CD8-positive, alpha-beta memory T cell (primary cell): ENCODE measurements at regions not wholly inside any gene's neighbourhood (a gene's known extent, or its start where the extent isn't known, plus 50 kb on each side); places are given as distances from the start of the nearest gene placed in this dataset.

ENCODE experiments used
- CTCF ChIA-PET: fragments of 350-600 bp; sonication (Branson Sonifier 250); formaldehyde crosslinking; loops from one replicate; lab custom pipeline; 2021; ENCODE audit warnings: antibody characterized with exemption; lab: Charles Lee
- POLR2A ChIA-PET: fragments of 350-600 bp; sonication (Branson Sonifier 250); formaldehyde crosslinking; loops from one replicate; lab custom pipeline; 2021; ENCODE audit warnings: antibody characterized with exemption; lab: Charles Lee
- DNase-seq, 5 donors: peaks; one replicate each; pipeline versions ENCODE4 v3.0.0 to v3.0.0-alpha.2; 2020 to 2022; ENCODE audit warnings: mixed read lengths in 1 of 5
- H3K27ac ChIP-seq: one replicate; pipeline ENCODE4 v1.7.0; 2013; ENCODE audit warnings: low read depth, mild to moderate bottlenecking, low read length, moderate library complexity
- H3K27me3 ChIP-seq: 2 replicates; pipeline ENCODE4 v1.7.0; 2013; ENCODE audit warnings: low read length, mild to moderate bottlenecking; ENCODE audit not compliant: insufficient read depth, poor library complexity, severe bottlenecking
- H3K36me3 ChIP-seq: 2 replicates; pipeline ENCODE4 v1.7.0; 2013; ENCODE audit warnings: mild to moderate bottlenecking, low read length, moderate library complexity; ENCODE audit not compliant: insufficient read depth
- H3K4me1 ChIP-seq: 2 replicates; pipeline ENCODE4 v1.7.0; 2013; ENCODE audit warnings: mild to moderate bottlenecking, low read length, moderate library complexity; ENCODE audit not compliant: insufficient read depth
- H3K4me3 ChIP-seq: 2 replicates; pipeline ENCODE4 v1.7.0; 2013; ENCODE audit warnings: mild to moderate bottlenecking, low read length
- H3K9me3 ChIP-seq: 2 replicates; pipeline ENCODE4 v1.7.0; 2013; ENCODE audit warnings: mild to moderate bottlenecking, low read length
- H3K27ac Mint-ChIP-seq, 8 donors: one replicate each; pipeline ENCODE4 v1.8.0; 2020 to 2021; ENCODE audit warnings: mixed read lengths in 8 of 8, mild to moderate bottlenecking in 6 of 8, inconsistent platforms in 3 of 8, moderate library complexity in 3 of 8
- H3K27me3 Mint-ChIP-seq, 2 donors: one replicate each; pipeline ENCODE4 v1.8.0; 2020 to 2021; ENCODE audit warnings: mixed read lengths in 2 of 2, mild to moderate bottlenecking in 1 of 2, moderate library complexity in 1 of 2
- H3K36me3 Mint-ChIP-seq, 3 donors: one replicate each; pipeline ENCODE4 v1.8.0; 2020 to 2021; ENCODE audit warnings: mixed read lengths in 3 of 3, inconsistent platforms in 1 of 3, mild to moderate bottlenecking in 1 of 3
- H3K4me1 Mint-ChIP-seq, 3 donors: one replicate each; pipeline ENCODE4 v1.8.0; 2020 to 2021; ENCODE audit warnings: mixed read lengths in 3 of 3, inconsistent platforms in 1 of 3, mild to moderate bottlenecking in 1 of 3
- H3K4me3 Mint-ChIP-seq, 7 donors: one replicate each; pipeline ENCODE4 v1.8.0; 2020 to 2021; ENCODE audit warnings: mixed read lengths in 7 of 7, mild to moderate bottlenecking in 6 of 7, moderate library complexity in 4 of 7, inconsistent platforms in 2 of 7
- H3K9me3 Mint-ChIP-seq, 5 donors: one replicate each; pipeline ENCODE4 v1.8.0; 2020 to 2022; ENCODE audit warnings: mixed read lengths in 5 of 5, mild to moderate bottlenecking in 3 of 5, moderate library complexity in 2 of 5, inconsistent platforms in 1 of 5

GRCh38 chr7:28276298-28276697 lies 95.7 kb upstream of the JAZF1 start:
- no peaks in the 10 kb centered on the region for H3K27me3 ChIP-seq
- POLR2A ChIA-PET = no interaction called here
- DNase-seq = no peak
- Mint-ChIP-seq H3K4me1 (peaks cover 0 to 4% (median 3%) of the 10 kb centered on the region in 3 donors), H3K27me3 (peaks cover 6 to 29% of the 10 kb centered on the region in 2 donors), H3K4me3 (no peak overlapping the region), H3K9me3 (peaks cover 0 to 4% (median 3%) of the 10 kb centered on the region in 5 donors), H3K36me3 (no peaks in the 10 kb centered on the region), H3K27ac (no peak overlapping the region)
- H3K4me3 ChIP-seq = no peak overlapping the region
- no peak overlapping the region for H3K27ac ChIP-seq
- CTCF ChIA-PET = no interaction called here
- no peaks in the 10 kb centered on the region for H3K9me3 ChIP-seq
- no peaks in the 10 kb centered on the region for H3K36me3 ChIP-seq
- H3K4me1 ChIP-seq = no peaks in the 10 kb centered on the region

- CTCF ChIA-PET = no interaction called here
These were observed 96.8 kb upstream of the JAZF1 start for GRCh38 chr7:28277364-28277763.

GRCh38 chr7:28277958-28278357 lies 97.4 kb upstream of the JAZF1 start:
- peaks cover 2 to 27% of the 10 kb centered on the region in 2 donors for H3K27me3 Mint-ChIP-seq
- ChIA-PET POLR2A (no interaction called here), CTCF (no interaction called here)
- H3K27me3 ChIP-seq = no peaks in the 10 kb centered on the region
- no peaks in the 10 kb centered on the region for H3K36me3 ChIP-seq
- H3K9me3 Mint-ChIP-seq = peaks cover 0 to 4% (median 3%) of the 10 kb centered on the region in 5 donors
- no peaks in the 10 kb centered on the region for H3K9me3 ChIP-seq
- H3K27ac ChIP-seq = no peak overlapping the region
- H3K4me1 ChIP-seq = no peaks in the 10 kb centered on the region
- H3K4me1 Mint-ChIP-seq = no peaks in the 10 kb centered on the region
- no peak overlapping the region for H3K27ac Mint-ChIP-seq
- no peak for DNase-seq
- no peak overlapping the region for H3K4me3 ChIP-seq
- H3K4me3 Mint-ChIP-seq = no peak overlapping the region
- H3K36me3 Mint-ChIP-seq = no peaks in the 10 kb centered on the region

More at GRCh38 chr7:28277364-28277763, 96.8 kb upstream of the JAZF1 start:
- Histone ChIP-seq H3K27me3 (no peaks in the 10 kb centered on the region), H3K4me1 (no peaks in the 10 kb centered on the region), H3K4me3 (no peak overlapping the region), H3K36me3 (no peaks in the 10 kb centered on the region), H3K9me3 (no peaks in the 10 kb centered on the region), H3K27ac (no peak overlapping the region)
- Mint-ChIP-seq H3K4me3 (no peak overlapping the region), H3K9me3 (peaks cover 0 to 4% (median 3%) of the 10 kb centered on the region in 5 donors), H3K27ac (peak overlapping the region in 1 of 8 donors; percentile 80), H3K36me3 (no peaks in the 10 kb centered on the region), H3K27me3 (peaks cover 3 to 26% of the 10 kb centered on the region in 2 donors), H3K4me1 (peaks cover 0 to 3% (median 2%) of the 10 kb centered on the region in 3 donors)
- POLR2A ChIA-PET = no interaction called here
- DNase-seq = no peak

- Histone ChIP-seq H3K36me3 (no peaks in the 10 kb centered on the region), H3K4me3 (no peak overlapping the region), H3K9me3 (no peaks in the 10 kb centered on the region), H3K27me3 (no peaks in the 10 kb centered on the region), H3K4me1 (no peaks in the 10 kb centered on the region), H3K27ac (no peak overlapping the region)
- H3K4me1 Mint-ChIP-seq = no peaks in the 10 kb centered on the region
- no peaks in the 10 kb centered on the region for H3K36me3 Mint-ChIP-seq
- H3K9me3 Mint-ChIP-seq = no peaks in the 10 kb centered on the region
- peaks cover 2 to 30% of the 10 kb centered on the region in 2 donors for H3K27me3 Mint-ChIP-seq
- H3K27ac Mint-ChIP-seq = no peak overlapping the region
- no peak overlapping the region for H3K4me3 Mint-ChIP-seq
- no peak for DNase-seq
- ChIA-PET POLR2A (no interaction called here), CTCF (no interaction called here)
These were observed 99.9 kb upstream of the JAZF1 start for GRCh38 chr7:28280516-28280915.

- ChIA-PET CTCF (no interaction called here), POLR2A (no interaction called here)
- H3K36me3 Mint-ChIP-seq = no peaks in the 10 kb centered on the region
- no peak overlapping the region for H3K27ac Mint-ChIP-seq
- DNase-seq = no peak
- Histone ChIP-seq H3K27me3 (no peaks in the 10 kb centered on the region), H3K4me1 (no peaks in the 10 kb centered on the region), H3K4me3 (no peak overlapping the region), H3K9me3 (no peaks in the 10 kb centered on the region), H3K27ac (no peak overlapping the region), H3K36me3 (no peaks in the 10 kb centered on the region)
- H3K9me3 Mint-ChIP-seq = no peaks in the 10 kb centered on the region
- H3K4me1 Mint-ChIP-seq = peaks cover 0 to 6% (median 4%) of the 10 kb centered on the region in 3 donors
- H3K4me3 Mint-ChIP-seq = no peak overlapping the region
- H3K27me3 Mint-ChIP-seq = peaks cover 5 to 34% of the 10 kb centered on the region in 2 donors
These were observed 109.9 kb upstream of the JAZF1 start for GRCh38 chr7:28290496-28290895.

GRCh38 chr7:28291559-28291958 lies 111.0 kb upstream of the JAZF1 start:
- no peaks in the 10 kb centered on the region for H3K36me3 ChIP-seq
- Mint-ChIP-seq H3K4me3 (no peak overlapping the region), H3K27me3 (peaks cover 2 to 35% of the 10 kb centered on the region in 2 donors), H3K36me3 (no peaks in the 10 kb centered on the region), H3K4me1 (peaks cover 0 to 6% (median 4%) of the 10 kb centered on the region in 3 donors), H3K9me3 (no peaks in the 10 kb centered on the region), H3K27ac (no peak overlapping the region)
- no peaks in the 10 kb centered on the region for H3K9me3 ChIP-seq
- POLR2A ChIA-PET = no interaction called here
- no peaks in the 10 kb centered on the region for H3K4me1 ChIP-seq
- no peak for DNase-seq
- CTCF ChIA-PET = no interaction called here
- no peak overlapping the region for H3K4me3 ChIP-seq
- H3K27me3 ChIP-seq = no peaks in the 10 kb centered on the region
- H3K27ac ChIP-seq = no peak overlapping the region

GRCh38 chr7:28292834-28293526 lies 112.4 kb upstream of the JAZF1 start:
- Histone ChIP-seq H3K4me3 (no peak overlapping the region), H3K36me3 (no peaks in the 10 kb centered on the region), H3K27ac (no peak overlapping the region), H3K4me1 (no peaks in the 10 kb centered on the region), H3K27me3 (no peaks in the 10 kb centered on the region), H3K9me3 (no peaks in the 10 kb centered on the region)
- POLR2A ChIA-PET = no interaction called here
- peaks cover 2 to 35% of the 10 kb centered on the region in 2 donors for H3K27me3 Mint-ChIP-seq
- CTCF ChIA-PET = no interaction called here
- no peak for DNase-seq
- H3K27ac Mint-ChIP-seq = no peak overlapping the region
- no peaks in the 10 kb centered on the region for H3K36me3 Mint-ChIP-seq
- H3K4me1 Mint-ChIP-seq = peaks cover 0 to 6% (median 4%) of the 10 kb centered on the region in 3 donors
- H3K4me3 Mint-ChIP-seq = peak overlapping the region in 1 of 7 donors; percentile 16
- H3K9me3 Mint-ChIP-seq = no peaks in the 10 kb centered on the region

- no peaks in the 10 kb centered on the region for H3K27me3 ChIP-seq
- H3K4me1 Mint-ChIP-seq = peaks cover 0 to 6% (median 4%) of the 10 kb centered on the region in 3 donors
- H3K36me3 ChIP-seq = no peaks in the 10 kb centered on the region
- no peak overlapping the region for H3K27ac Mint-ChIP-seq
- no peaks in the 10 kb centered on the region for H3K36me3 Mint-ChIP-seq
- CTCF ChIA-PET = no interaction called here
- H3K9me3 ChIP-seq = no peaks in the 10 kb centered on the region
- peaks cover 2 to 35% of the 10 kb centered on the region in 2 donors for H3K27me3 Mint-ChIP-seq
- no peaks in the 10 kb centered on the region for H3K9me3 Mint-ChIP-seq
- H3K4me3 Mint-ChIP-seq = peak overlapping the region in 1 of 7 donors; percentile 16
- H3K4me3 ChIP-seq = no peak overlapping the region
- POLR2A ChIA-PET = no interaction called here
- no peak overlapping the region for H3K27ac ChIP-seq
- H3K4me1 ChIP-seq = no peaks in the 10 kb centered on the region
- no peak for DNase-seq
These were observed 112.9 kb upstream of the JAZF1 start for GRCh38 chr7:28293527-28293835.
